Omental fat pad (tissue), 3 donors: ENCODE measurements at regions not wholly inside any gene's neighbourhood (a gene's known extent, or its start where the extent isn't known, plus 50 kb on each side); places are given as distances from the start of the nearest gene placed in this dataset.

ENCODE experiments used
- ATAC-seq: fragments of 150-250 bp; one replicate; pipeline ENCODE4 v1.9.1; 2016; ENCODE audit warnings: mild to moderate bottlenecking, moderate library complexity; ENCODE audit not compliant: low FRiP score
- DNase-seq: peaks from one replicate; pipeline ENCODE4 v3.0.0-alpha.2; 2019; ENCODE audit warnings: low spot score
- TF ChIP-seq, protein P1 (sequence below), 3 donors: fragments of 450-650 bp; IDR thresholded peaks; one replicate each; pipeline ENCODE4 v1.5.1; 2016 to 2017; ENCODE audit warnings: antibody characterized with exemption in 3 of 3, mild to moderate bottlenecking in 3 of 3, moderate library complexity in 2 of 3

DNA sequence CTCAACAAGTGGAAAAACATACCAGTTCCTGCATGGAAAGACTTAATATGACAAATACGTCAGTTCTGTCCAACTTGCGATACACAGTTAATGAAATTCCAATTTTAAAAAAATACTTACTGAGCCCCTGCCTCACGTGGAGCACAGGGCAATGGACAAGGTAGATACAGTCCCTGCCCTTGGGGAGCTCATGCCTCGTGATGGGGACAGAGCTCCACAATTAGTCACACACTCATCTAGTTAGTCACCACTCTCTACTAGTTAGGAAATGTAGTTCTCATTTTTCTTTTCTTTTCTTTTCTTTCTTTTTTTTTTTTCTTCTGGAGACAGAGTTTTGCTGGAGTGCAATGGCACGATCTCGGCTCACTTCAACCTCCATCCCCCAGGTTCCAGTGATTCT is 74.7 kb upstream of the CDH5 start:
- DNase-seq (no peak), ATAC-seq (no peak)

DNA sequence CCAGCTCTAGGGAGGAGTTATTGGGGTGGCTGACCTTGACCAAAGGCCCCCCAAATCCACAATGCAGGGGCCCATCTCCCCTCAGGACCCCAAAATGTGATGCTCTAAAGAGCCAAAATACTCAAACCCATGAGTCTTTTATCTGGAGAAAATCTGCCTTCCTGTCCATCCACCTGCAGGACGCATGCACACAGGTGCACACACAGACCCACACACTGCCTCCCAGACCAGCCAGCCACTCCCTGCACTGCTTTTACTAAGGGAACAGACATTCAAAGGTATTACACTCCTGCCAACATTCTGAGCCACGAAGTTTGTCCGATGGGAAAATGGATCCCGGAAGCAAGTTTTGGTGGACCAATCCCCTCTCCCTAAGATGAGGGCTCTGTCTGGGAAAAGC is 76.1 kb upstream of the CDH5 start:
- TF ChIP-seq, protein P1, sequence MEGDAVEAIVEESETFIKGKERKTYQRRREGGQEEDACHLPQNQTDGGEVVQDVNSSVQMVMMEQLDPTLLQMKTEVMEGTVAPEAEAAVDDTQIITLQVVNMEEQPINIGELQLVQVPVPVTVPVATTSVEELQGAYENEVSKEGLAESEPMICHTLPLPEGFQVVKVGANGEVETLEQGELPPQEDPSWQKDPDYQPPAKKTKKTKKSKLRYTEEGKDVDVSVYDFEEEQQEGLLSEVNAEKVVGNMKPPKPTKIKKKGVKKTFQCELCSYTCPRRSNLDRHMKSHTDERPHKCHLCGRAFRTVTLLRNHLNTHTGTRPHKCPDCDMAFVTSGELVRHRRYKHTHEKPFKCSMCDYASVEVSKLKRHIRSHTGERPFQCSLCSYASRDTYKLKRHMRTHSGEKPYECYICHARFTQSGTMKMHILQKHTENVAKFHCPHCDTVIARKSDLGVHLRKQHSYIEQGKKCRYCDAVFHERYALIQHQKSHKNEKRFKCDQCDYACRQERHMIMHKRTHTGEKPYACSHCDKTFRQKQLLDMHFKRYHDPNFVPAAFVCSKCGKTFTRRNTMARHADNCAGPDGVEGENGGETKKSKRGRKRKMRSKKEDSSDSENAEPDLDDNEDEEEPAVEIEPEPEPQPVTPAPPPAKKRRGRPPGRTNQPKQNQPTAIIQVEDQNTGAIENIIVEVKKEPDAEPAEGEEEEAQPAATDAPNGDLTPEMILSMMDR (IDR thresholded peaks at IDR 0.05) = no peak
- no peak for ATAC-seq
- DNase-seq = no peak

More for the DNA sequence above, 74.7 kb upstream of the CDH5 start:
- TF ChIP-seq, protein P1 (IDR thresholded peaks at IDR 0.05) = no peak

DNA sequence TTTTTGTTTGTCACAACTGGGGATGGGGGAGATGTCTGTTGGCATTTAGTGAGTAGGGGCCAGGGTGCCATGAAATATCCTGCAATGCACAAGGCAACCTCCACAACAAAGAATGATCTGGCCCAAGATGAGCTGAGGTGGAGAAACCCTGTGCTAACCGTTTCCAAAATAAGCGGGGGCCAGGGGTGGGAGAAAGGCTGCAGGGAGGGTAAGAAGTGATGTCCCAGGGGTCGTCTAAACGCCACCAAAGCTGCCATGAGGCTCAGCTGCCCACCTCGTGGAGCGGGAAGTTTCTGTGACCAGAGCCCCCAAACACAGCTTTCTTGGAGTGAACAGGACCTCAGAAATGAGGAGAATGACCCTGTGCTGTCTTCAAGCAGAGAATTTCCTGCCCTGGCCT is 76.5 kb upstream of the CDH5 start:
- no peak for ATAC-seq
- TF ChIP-seq, protein P1 (IDR thresholded peaks at IDR 0.05) = no peak
- no peak for DNase-seq

DNA sequence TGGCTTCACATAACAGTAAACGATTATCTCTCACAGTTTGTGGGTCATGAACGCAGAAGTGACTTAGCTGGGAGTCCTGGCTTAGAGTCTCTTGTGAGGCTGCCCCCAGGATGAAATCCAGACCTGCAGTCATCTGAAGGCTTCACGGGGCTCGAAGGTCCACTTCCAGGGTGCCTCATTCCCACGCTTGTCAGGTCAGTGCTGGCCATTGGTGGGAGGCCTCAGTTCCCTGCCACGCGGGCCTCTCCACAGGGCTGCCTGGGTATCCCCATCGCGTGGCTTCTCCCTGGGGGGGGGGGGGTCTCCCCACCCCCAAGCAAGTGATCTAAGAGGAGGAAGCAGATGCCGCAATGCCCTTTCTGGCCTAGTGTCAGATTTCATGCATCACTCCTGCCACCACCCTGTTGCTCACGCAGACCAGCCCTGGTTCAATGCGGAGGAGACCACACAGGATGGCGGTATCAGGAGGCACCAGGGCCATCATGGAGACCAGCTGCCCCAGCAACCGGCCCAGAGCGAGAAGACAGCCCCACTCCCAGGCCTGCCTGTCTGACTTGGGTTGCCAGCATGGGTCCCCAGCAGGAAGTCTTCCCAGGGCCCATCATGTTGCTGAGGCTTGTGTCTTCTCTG is 77.3 kb upstream of the CDH5 start:
- TF ChIP-seq, protein P1 (IDR thresholded peaks at IDR 0.05) = no peak
- no peak for ATAC-seq
- no peak for DNase-seq

DNA sequence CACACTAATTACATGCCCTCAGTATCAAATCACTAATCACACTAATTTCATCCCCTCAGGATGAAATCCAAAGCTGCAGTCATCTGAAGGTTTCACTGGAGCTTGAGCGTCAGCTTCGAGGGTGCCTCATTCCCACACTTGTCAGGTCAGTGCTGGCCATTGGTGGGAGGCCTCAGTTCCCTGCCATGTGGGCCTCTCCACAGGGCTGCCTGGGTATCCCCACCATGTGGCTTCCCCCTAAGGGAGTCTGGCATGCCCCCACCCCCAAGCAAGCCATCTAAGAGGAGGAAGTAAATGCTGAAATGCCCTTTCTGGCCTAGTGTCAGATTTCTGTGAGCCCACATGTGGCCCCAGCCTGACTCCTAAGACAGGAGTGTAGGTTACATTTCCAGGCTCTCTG is 78.6 kb upstream of the CDH5 start:
- DNase-seq (no peak), ATAC-seq (no peak)
- TF ChIP-seq, protein P1 (IDR thresholded peaks at IDR 0.05) = no peak

DNA sequence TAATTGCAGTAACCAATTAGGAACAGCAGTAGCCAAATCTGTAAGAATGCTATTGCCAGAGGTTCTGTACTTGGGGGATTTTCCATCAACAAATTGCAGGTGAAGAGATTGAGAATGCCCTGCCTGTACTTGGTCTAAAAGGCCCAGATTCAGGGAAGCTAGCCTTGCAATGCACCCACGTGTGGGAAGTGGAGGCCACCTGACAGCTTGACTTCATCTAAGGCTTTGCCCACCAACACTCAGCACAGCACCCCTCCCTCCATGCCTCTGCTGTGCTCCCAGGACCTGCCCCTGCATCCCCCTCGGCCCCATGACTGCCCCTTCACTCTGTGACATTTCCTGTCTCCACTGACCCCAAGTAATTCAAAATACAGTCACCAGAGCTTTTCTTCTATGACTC is 79.1 kb upstream of the CDH5 start:
- TF ChIP-seq, protein P1 (IDR thresholded peaks at IDR 0.05) = no peak
- no peak for ATAC-seq
- DNase-seq = no peak

DNA sequence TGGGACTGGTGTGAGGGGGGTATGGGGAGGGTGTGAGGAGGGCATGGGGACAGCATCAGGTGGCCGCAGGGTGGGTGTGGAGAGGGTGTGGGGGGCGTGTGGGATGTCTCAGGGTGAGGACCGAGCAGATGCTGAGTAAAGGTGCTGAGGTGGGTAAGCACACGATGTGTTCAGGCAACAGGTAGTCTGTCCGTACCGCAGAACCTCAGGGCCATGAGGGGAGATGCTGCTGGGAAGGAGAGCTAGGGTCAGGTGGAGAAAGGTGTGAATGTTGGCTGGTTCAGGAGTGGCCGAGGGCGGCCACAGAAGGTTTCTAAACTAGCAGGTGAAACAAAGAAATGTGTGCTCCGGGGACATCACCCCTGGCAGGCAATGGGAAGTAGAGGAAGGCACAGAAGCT is 80.0 kb upstream of the CDH5 start:
- TF ChIP-seq, protein P1 (IDR thresholded peaks at IDR 0.05) = no peak
- DNase-seq (no peak), ATAC-seq (no peak)
